Heart right ventricle (tissue), 16 donors: ENCODE measurements at regions not wholly inside any gene's neighbourhood (a gene's known extent, or its start where the extent isn't known, plus 50 kb on each side); places are given as distances from the start of the nearest gene placed in this dataset.
A peak's percentile ranks its signal among the peaks of the same experiment; 100 is the strongest.

Source experiments
- ATAC-seq, 8 donors: fragments of 200-7000 bp; cut with Tn5 transposase; one replicate each; pipeline ENCODE4 v1.9.1; 2020; ENCODE audit warnings: mild to moderate bottlenecking in 8 of 8, moderate library complexity in 8 of 8, moderate number of reproducible peaks in 1 of 8
- DNase-seq, 2 donors: peaks; one replicate each; pipeline ENCODE4 v3.0.0-alpha.2; 2020
- H3K27ac ChIP-seq, 10 donors: fragments of 200-600 bp; sonication (generic) in 2 of 10; one replicate each; pipeline versions ENCODE4 v1.5.0 to v1.8.0; 2020 to 2022; ENCODE audit warnings: mild to moderate bottlenecking in 3 of 10
- H3K27me3 ChIP-seq, 7 donors: fragments of 200-600 bp; one replicate each; pipeline ENCODE4 v1.8.0; 2021 to 2022; ENCODE audit warnings: mild to moderate bottlenecking in 2 of 7
- H3K36me3 ChIP-seq, 9 donors: fragments of 200-600 bp; sonication (generic) in 1 of 9; one replicate each; pipeline versions ENCODE4 v1.5.0 to v1.8.0; 2020 to 2022; ENCODE audit warnings: mild to moderate bottlenecking in 2 of 9
- H3K4me1 ChIP-seq, 9 donors: fragments of 200-600 bp; sonication (generic) in 1 of 9; one replicate each; pipeline versions ENCODE4 v1.5.0 to v1.8.0; 2020 to 2022; ENCODE audit warnings: mild to moderate bottlenecking in 4 of 9
- H3K4me3 ChIP-seq, 10 donors: fragments of 200-600 bp; sonication (generic) in 2 of 10; one replicate each; pipeline versions ENCODE4 v1.5.0 to v1.8.0; 2020 to 2022; ENCODE audit warnings: mild to moderate bottlenecking in 7 of 10, moderate library complexity in 2 of 10
- H3K9me3 ChIP-seq, 11 donors: fragments of 200-600 bp in 10 of 11; sonication (generic) in 2 of 11; one replicate each; pipeline versions ENCODE4 v1.5.0 to v1.8.0; 2013 to 2022; ENCODE audit warnings: mild to moderate bottlenecking in 2 of 11, control low read depth in 1 of 11, moderate library complexity in 1 of 11
- WGBS, 2 donors: extraction: QIAGEN DNeasy Blood & Tissue Kit; methylation state at CpG; one replicate each; pipeline ENCODE4 v1.1.7; 2013; ENCODE audit warnings: inconsistent platforms in 1 of 2; 5-methylcytosine and 5-hydroxymethylcytosine counted together
- intact Hi-C, 10 donors: fragments of 100-400 bp; cut with DNase I; formaldehyde crosslinking; loops; one replicate each; pipeline versions ENCODE4 v1.11.1 to v1.14.2; 2022
- TF ChIP-seq, protein P1 (sequence below), 9 donors: fragments of 200-600 bp; sonication (generic) in 2 of 9; IDR thresholded peaks; one replicate each; pipeline versions ENCODE4 v1.5.0 to v1.8.0; 2021 to 2022; ENCODE audit warnings: antibody characterized with exemption in 9 of 9, mild to moderate bottlenecking in 5 of 9, moderate library complexity in 1 of 9
- donor health status: Arrhythmogenic right ventricular cardiomyopathy.
- donor health status: ischemic (EF 13 %, LVEDD 7.1; RV severe dilation, severe dysfunction).
- donor health status: healthy with polysubstance abuse.
- donor health status: DM: no; HTN: yes; CAD: no.
- donor health status: DM: no; HTN: no; CAD: no.
- donor health status: ischemic (EF 25% LVEDD 6.9; RV normal size, moderate dysfunction).
- donor health status: ischemic (EF 25% LVEDD 5.7; RV mildly dilated, moderate dysfunction).
- donor health status: healthy.
- donor health status: DM: yes; HTN: yes; CAD: no.
- donor health status: Ischemic cardiomyopathy.
- donor health status: ischemic (EF 35%, LVEDD 5.7; RV mildly dilated, moderate dysfunction).
- donor health status: nonischemic (EF 11% LVEDD 7.7; RV severe dilation, severe dysfunction).
- donor health status: DM: yes; HTN: yes; CAD: no.
- donor health status: PGD.
- donor health status: ischemic (EF 29% LVEDD 5.4; RV normal size, mild dysfunction).
- donor health status: nonischemic (EF 23%, LVEDD 6.1; RV moderate dilation, normal function).

DNA sequence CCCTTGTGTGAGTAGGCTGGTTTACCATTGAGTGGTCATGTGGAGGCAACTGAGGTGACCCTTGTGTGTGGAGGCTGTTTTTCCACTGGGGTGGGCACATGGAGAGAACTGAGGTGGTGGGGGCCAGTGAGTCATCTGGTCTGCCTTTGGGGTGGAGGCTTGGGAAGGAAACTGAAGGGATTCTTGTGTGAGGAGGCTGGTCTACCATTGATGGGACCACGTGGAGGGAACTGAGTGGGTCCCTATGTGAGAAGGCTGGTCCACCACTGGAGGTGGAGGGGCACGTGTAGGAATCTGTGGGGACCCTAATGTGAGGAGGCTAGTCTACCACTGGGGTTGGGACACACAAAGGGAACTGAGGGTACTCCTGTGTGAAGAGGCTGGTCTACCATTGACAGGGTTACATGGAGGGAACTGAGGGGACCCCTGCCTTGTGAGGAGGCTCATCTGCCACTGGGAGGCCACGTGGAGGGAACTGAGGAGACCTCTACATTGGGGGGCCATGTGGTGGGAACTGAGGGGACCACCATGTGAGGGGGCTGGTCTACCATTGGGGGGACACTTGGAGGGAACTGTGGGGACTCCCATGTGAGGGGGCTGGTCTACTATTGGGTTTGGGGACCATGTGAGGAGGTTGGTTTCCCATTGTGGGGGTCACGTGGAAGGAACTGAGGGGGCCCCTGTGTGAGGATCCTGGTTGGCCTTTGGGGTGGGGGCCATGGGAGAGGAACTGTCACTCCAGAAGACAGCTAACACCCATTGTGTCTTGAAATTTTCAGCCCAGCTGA is 164.5 kb downstream of the WNT7A start:
- no peaks in the 10 kb centered on the region for H3K4me1 ChIP-seq
- no peak overlapping the region for H3K27ac ChIP-seq
- WGBS, 2 donors = 75 to 77% methylated on average over 4 of the region's 4 CpGs
- TF ChIP-seq, protein P1, sequence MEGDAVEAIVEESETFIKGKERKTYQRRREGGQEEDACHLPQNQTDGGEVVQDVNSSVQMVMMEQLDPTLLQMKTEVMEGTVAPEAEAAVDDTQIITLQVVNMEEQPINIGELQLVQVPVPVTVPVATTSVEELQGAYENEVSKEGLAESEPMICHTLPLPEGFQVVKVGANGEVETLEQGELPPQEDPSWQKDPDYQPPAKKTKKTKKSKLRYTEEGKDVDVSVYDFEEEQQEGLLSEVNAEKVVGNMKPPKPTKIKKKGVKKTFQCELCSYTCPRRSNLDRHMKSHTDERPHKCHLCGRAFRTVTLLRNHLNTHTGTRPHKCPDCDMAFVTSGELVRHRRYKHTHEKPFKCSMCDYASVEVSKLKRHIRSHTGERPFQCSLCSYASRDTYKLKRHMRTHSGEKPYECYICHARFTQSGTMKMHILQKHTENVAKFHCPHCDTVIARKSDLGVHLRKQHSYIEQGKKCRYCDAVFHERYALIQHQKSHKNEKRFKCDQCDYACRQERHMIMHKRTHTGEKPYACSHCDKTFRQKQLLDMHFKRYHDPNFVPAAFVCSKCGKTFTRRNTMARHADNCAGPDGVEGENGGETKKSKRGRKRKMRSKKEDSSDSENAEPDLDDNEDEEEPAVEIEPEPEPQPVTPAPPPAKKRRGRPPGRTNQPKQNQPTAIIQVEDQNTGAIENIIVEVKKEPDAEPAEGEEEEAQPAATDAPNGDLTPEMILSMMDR (IDR thresholded peaks at IDR 0.05) = no peak
- no peaks in the 10 kb centered on the region for H3K27me3 ChIP-seq
- peaks cover 0 to 10% (median 0%) of the 10 kb centered on the region in 11 donors for H3K9me3 ChIP-seq
- ATAC-seq = no peak
- peak in 1 of 2 donors; percentile 1 for DNase-seq
- H3K4me3 ChIP-seq = no peak overlapping the region
- H3K36me3 ChIP-seq = no peaks in the 10 kb centered on the region
- intact Hi-C loops = no loop called here

- ATAC-seq (no peak), DNase-seq (peak in 1 of 2 donors; percentile 1)
- Histone ChIP-seq H3K27me3 (no peaks in the 10 kb centered on the region), H3K4me3 (no peak overlapping the region), H3K36me3 (no peaks in the 10 kb centered on the region), H3K9me3 (peaks cover 0 to 17% (median 0%) of the 10 kb centered on the region in 11 donors), H3K27ac (no peak overlapping the region), H3K4me1 (no peaks in the 10 kb centered on the region)
- WGBS, 2 donors = 91 to 92% methylated on average over 7 of the region's 7 CpGs
- TF ChIP-seq, protein P1 (IDR thresholded peaks at IDR 0.05) = no peak
- intact Hi-C loops = no loop called here
Measured at GRCh38 chr3:13714251-13714916, 165.5 kb downstream of the FBLN2 start.

GRCh38 chr3:13713396-13713795 is 164.5 kb downstream of the FBLN2 start:
- Histone ChIP-seq H3K27me3 (no peaks in the 10 kb centered on the region), H3K27ac (no peak overlapping the region), H3K9me3 (peaks cover 0 to 17% (median 0%) of the 10 kb centered on the region in 11 donors), H3K36me3 (no peaks in the 10 kb centered on the region), H3K4me1 (no peaks in the 10 kb centered on the region), H3K4me3 (no peak overlapping the region)
- DNase-seq (peak in 1 of 2 donors; percentile 1), ATAC-seq (no peak)
- 86 to 91% methylated on average over 4 of the region's 4 CpGs for WGBS, 2 donors
- intact Hi-C loops = no loop called here
- TF ChIP-seq, protein P1 (IDR thresholded peaks at IDR 0.05) = no peak

GRCh38 chr3:13712682-13713180 is 163.8 kb downstream of the FBLN2 start:
- intact Hi-C loops = no loop called here
- no peak for ATAC-seq
- TF ChIP-seq, protein P1 (IDR thresholded peaks at IDR 0.05) = no peak

More at GRCh38 chr3:13712682-13713180, 163.8 kb downstream of the FBLN2 start:
- peaks cover 0 to 5% (median 0%) of the 10 kb centered on the region in 7 donors for H3K27me3 ChIP-seq
- peaks cover 0 to 17% (median 0%) of the 10 kb centered on the region in 11 donors for H3K9me3 ChIP-seq
- peak in 1 of 2 donors; percentile 0 for DNase-seq
- no peaks in the 10 kb centered on the region for H3K4me1 ChIP-seq
- H3K27ac ChIP-seq = no peak overlapping the region
- no peaks in the 10 kb centered on the region for H3K36me3 ChIP-seq
- no peak overlapping the region for H3K4me3 ChIP-seq
- WGBS, 2 donors = 42 to 44% methylated on average over 3 of the region's 3 CpGs
